KMS-11 (cell line): ENCODE measurements at regions not wholly inside any gene's neighbourhood (a gene's known extent, or its start where the extent isn't known, plus 50 kb on each side); places are given as distances from the start of the nearest gene placed in this dataset.

Experiments used
- H2AFZ ChIP-seq: fragments of 200-600 bp; sonication (generic); 2 replicates; pipeline ENCODE4 v1.6.1; 2016; ENCODE audit warnings: antibody characterized with exemption, mixed run types, low read depth
- H3K27ac ChIP-seq: fragments of 200-600 bp; sonication (generic); 2 replicates; pipeline ENCODE4 v1.6.1; 2016; ENCODE audit warnings: mild to moderate bottlenecking, mixed run types
- H3K27me3 ChIP-seq: fragments of 200-600 bp; sonication (generic); 2 replicates; pipeline ENCODE4 v1.6.1; 2017; ENCODE audit warnings: mild to moderate bottlenecking, low read depth, mixed run types, moderate library complexity; ENCODE audit not compliant: insufficient read depth
- H3K36me3 ChIP-seq: fragments of 200-600 bp; sonication (generic); 2 replicates; pipeline ENCODE4 v1.6.1; 2017; ENCODE audit warnings: mild to moderate bottlenecking, mixed run types; ENCODE audit not compliant: insufficient read depth
- H3K4me1 ChIP-seq: fragments of 200-600 bp; sonication (generic); 2 replicates; pipeline ENCODE4 v1.6.1; 2016; ENCODE audit warnings: mild to moderate bottlenecking, low read depth, mixed run types; ENCODE audit not compliant: poor library complexity, severe bottlenecking
- H3K4me2 ChIP-seq: fragments of 200-600 bp; sonication (generic); 2 replicates; pipeline ENCODE4 v1.7.0; 2016; ENCODE audit warnings: mild to moderate bottlenecking, mixed run types
- H3K4me3 ChIP-seq: fragments of 200-600 bp; sonication (generic); IDR thresholded peaks from 2 replicates; pipeline ENCODE4 v1.6.1; 2017; ENCODE audit warnings: low read depth, low read length, mixed read lengths; ENCODE audit not compliant: insufficient read depth
- H3K79me2 ChIP-seq: fragments of 200-600 bp; sonication (generic); 2 replicates; pipeline ENCODE4 v1.6.1; 2016; ENCODE audit warnings: low read depth, mixed run types; ENCODE audit not compliant: insufficient read depth
- H3K9ac ChIP-seq: fragments of 200-600 bp; sonication (generic); 2 replicates; pipeline ENCODE4 v1.6.1; 2016; ENCODE audit warnings: mild to moderate bottlenecking, mixed run types
- H4K20me1 ChIP-seq: fragments of 200-600 bp; sonication (generic); 2 replicates; pipeline ENCODE4 v1.6.1; 2016; ENCODE audit warnings: mild to moderate bottlenecking, mixed run types; ENCODE audit not compliant: insufficient read depth
- CTCF ChIP-seq: fragments of 200-600 bp; sonication (generic); conservative IDR thresholded peaks from 2 replicates; pipeline ENCODE4 v1.6.1; 2017; ENCODE audit warnings: low read depth, mild to moderate bottlenecking, antibody characterized with exemption, low read length, moderate library complexity, mixed read lengths

- Histone ChIP-seq H3K4me1 (no peaks in the 10 kb centered on the region), H3K27ac (no peak overlapping the region), H3K79me2 (no peaks in the 10 kb centered on the region), H3K27me3 (no peaks in the 10 kb centered on the region), H3K36me3 (no peaks in the 10 kb centered on the region), H3K4me2 (no peak overlapping the region), H2AFZ (no peak overlapping the region), H3K4me3 (no peak overlapping the region), H3K9ac (no peak overlapping the region), H4K20me1 (no peaks in the 10 kb centered on the region)
- no peak for TF ChIP-seq CTCF
Measured at GRCh38 chr5:24712047-24712446, 67.3 kb upstream of the CDH10 start.

DNA sequence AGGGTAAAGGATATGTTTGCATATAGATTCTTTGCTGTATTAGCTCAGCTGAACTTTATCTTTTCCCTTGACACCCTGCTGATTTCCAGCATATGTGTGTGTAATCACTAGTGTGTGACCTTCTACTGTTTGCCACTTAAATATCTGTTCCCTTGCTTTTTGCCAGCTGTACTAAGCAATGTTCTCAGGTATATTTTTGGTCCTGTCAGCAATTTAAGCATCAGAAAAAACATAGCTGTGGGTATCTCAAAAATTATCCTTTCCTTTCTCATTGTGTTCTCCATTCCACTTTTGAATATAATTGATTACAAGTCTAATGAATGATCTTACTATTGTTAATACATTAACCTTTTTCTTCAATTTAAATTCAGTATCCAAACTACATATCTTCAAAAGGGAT, 59.2 kb upstream of the CDH10 start:
- no peak overlapping the region for H3K4me3 ChIP-seq
- H3K4me1 ChIP-seq: no peaks in the 10 kb centered on the region
- H3K27me3 ChIP-seq: no peaks in the 10 kb centered on the region
- H4K20me1 ChIP-seq: no peaks in the 10 kb centered on the region
- no peak overlapping the region for H3K9ac ChIP-seq
- no peak overlapping the region for H3K27ac ChIP-seq
- H3K36me3 ChIP-seq: no peaks in the 10 kb centered on the region
- H3K4me2 ChIP-seq: no peak overlapping the region
- TF ChIP-seq CTCF: no peak
- no peaks in the 10 kb centered on the region for H3K79me2 ChIP-seq
- no peak overlapping the region for H2AFZ ChIP-seq
